Activated naive CD4-positive, alpha-beta T cell treated with anti-CD3 and anti-CD28 coated beads, Interleukin-2, amount 10 ng/mL, durations not matched to agents 7 days and 5 days (primary cell): ENCODE measurements at regions not wholly inside any gene's neighbourhood (a gene's known extent, or its start where the extent isn't known, plus 50 kb on each side); places are given as distances from the start of the nearest gene placed in this dataset.
"Not testable (repeated sequence)": the region's sequence is repeated elsewhere in the genome, so short reads cannot be mapped to it uniquely, and the experiment has no call there.

Experiments
- CTCF ChIA-PET: fragments of 350-600 bp; sonication (Branson Sonifier 250); formaldehyde crosslinking; loops from one replicate; lab custom pipeline; 2021; ENCODE audit warnings: antibody characterized with exemption; lab: Charles Lee
- DNase-seq: peaks from one replicate; pipeline ENCODE4 v3.0.0-alpha.2; 2020
- H3K27ac Mint-ChIP-seq: one replicate; pipeline ENCODE4 v1.8.0; 2021; ENCODE audit warnings: mild to moderate bottlenecking, moderate library complexity, mixed read lengths
- H3K27me3 Mint-ChIP-seq: one replicate; pipeline ENCODE4 v1.8.0; 2021; ENCODE audit warnings: mild to moderate bottlenecking, mixed read lengths
- H3K36me3 Mint-ChIP-seq: one replicate; pipeline ENCODE4 v1.8.0; 2021; ENCODE audit warnings: mixed read lengths
- H3K4me1 Mint-ChIP-seq: one replicate; pipeline ENCODE4 v1.8.0; 2021; ENCODE audit warnings: mixed read lengths
- H3K4me3 Mint-ChIP-seq: one replicate; pipeline ENCODE4 v1.8.0; 2021; ENCODE audit warnings: mild to moderate bottlenecking, moderate library complexity, mixed read lengths
- H3K9me3 Mint-ChIP-seq: one replicate; pipeline ENCODE4 v1.8.0; 2021; ENCODE audit warnings: mixed read lengths

- no peaks in the 10 kb centered on the region for H3K36me3 Mint-ChIP-seq
- peaks cover 18% of the 10 kb centered on the region for H3K9me3 Mint-ChIP-seq
- DNase-seq, result no peak
- no peak overlapping the region for H3K27ac Mint-ChIP-seq
- CTCF ChIA-PET, result no interaction called here
- no peaks in the 10 kb centered on the region for H3K4me1 Mint-ChIP-seq
- no peak overlapping the region for H3K4me3 Mint-ChIP-seq
- no peaks in the 10 kb centered on the region for H3K27me3 Mint-ChIP-seq
These were observed 874.8 kb downstream of the AMY1C start for GRCh38 chr1:104624538-104624937.

DNA sequence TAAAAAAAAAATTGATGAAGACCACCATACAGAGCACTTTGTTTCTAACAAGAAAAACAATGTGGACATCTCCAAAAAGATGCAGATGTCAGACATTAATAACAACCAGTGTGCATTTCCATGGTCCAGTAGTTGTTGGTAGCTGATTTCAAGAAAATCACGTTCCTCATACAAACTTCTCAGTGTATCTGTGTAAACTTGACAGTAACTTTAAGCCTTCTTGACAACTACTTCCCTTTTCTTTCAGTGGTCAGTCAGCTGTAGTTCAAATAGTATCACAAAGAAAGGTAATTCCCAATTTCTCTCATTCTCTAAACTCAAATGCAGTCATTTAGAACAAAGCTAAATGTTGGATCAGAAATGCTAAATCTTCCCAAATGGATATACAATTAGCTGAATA is 879.9 kb downstream of the AMY1C start:
- DNase-seq, result no peak
- CTCF ChIA-PET, result no interaction called here
- H3K9me3 Mint-ChIP-seq, result peaks cover 4% of the 10 kb centered on the region
- no peak overlapping the region for H3K27ac Mint-ChIP-seq
- H3K36me3 Mint-ChIP-seq, result no peaks in the 10 kb centered on the region
- H3K27me3 Mint-ChIP-seq, result no peaks in the 10 kb centered on the region
- H3K4me1 Mint-ChIP-seq, result no peaks in the 10 kb centered on the region
- no peak overlapping the region for H3K4me3 Mint-ChIP-seq

GRCh38 chr1:104630567-104631149 is 881.0 kb downstream of the AMY1C start:
- H3K4me3 Mint-ChIP-seq, result no peak overlapping the region
- H3K27ac Mint-ChIP-seq, result no peak overlapping the region
- H3K4me1 Mint-ChIP-seq, result no peaks in the 10 kb centered on the region
- DNase-seq, result no peak
- peaks cover 4% of the 10 kb centered on the region for H3K9me3 Mint-ChIP-seq
- no peaks in the 10 kb centered on the region for H3K27me3 Mint-ChIP-seq
- CTCF ChIA-PET, result no interaction called here
- H3K36me3 Mint-ChIP-seq, result no peaks in the 10 kb centered on the region

DNA sequence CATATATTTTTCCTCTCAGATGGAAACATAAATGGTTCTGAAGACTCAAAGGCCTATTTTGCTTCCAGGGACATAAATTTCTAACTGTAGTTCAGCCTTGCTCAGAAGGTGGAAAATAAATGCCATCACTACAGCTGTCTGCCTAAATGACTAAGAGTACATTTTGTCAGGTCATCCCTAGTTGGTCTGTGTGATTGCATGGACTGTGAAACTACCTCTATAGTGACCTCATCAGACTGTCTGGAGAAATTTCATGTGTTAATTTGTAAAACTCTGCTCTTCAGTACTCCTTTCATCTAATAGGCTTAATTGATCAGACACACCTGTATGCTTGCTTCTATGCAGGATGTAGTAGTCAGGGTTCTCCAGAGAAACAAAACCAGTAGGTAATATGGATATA is 886.9 kb downstream of the AMY1C start:
- H3K27me3 Mint-ChIP-seq, result no peaks in the 10 kb centered on the region
- no peak for DNase-seq
- H3K36me3 Mint-ChIP-seq, result no peaks in the 10 kb centered on the region
- peaks cover 9% of the 10 kb centered on the region for H3K9me3 Mint-ChIP-seq
- CTCF ChIA-PET, result no interaction called here
- H3K4me3 Mint-ChIP-seq, result no peak overlapping the region
- H3K27ac Mint-ChIP-seq, result no peak overlapping the region
- H3K4me1 Mint-ChIP-seq, result no peaks in the 10 kb centered on the region

DNA sequence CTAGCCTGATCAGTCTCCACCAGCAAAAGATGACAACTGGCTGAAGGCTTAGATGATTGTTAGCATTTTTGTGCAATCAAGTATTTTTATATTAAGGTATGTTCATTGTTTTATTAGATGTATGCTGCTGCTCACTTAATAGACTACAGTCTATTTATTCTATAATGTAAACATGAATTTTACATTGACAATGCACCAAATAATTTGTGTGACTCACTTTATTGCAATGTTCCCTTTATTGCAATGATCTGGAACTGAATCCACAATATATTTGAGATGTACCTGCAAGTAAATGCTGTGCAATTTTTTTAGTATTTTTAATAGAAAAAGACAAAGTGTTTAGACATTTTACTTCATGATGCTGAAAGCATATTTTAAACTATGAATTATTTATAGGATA is 896.5 kb downstream of the AMY1C start:
- H3K4me3 Mint-ChIP-seq, result no peak overlapping the region
- DNase-seq, result no peak
- H3K4me1 Mint-ChIP-seq, result no peaks in the 10 kb centered on the region
- H3K27me3 Mint-ChIP-seq, result no peaks in the 10 kb centered on the region
- H3K36me3 Mint-ChIP-seq, result no peaks in the 10 kb centered on the region
- CTCF ChIA-PET, result no interaction called here
- H3K9me3 Mint-ChIP-seq, result peaks cover 3% of the 10 kb centered on the region
- H3K27ac Mint-ChIP-seq, result no peak overlapping the region

- Mint-ChIP-seq H3K4me1 (no peaks in the 10 kb centered on the region), H3K27me3 (no peaks in the 10 kb centered on the region), H3K36me3 (no peaks in the 10 kb centered on the region), H3K9me3 (no peaks in the 10 kb centered on the region), H3K4me3 (no peak overlapping the region), H3K27ac (no peak overlapping the region)
- CTCF ChIA-PET, result interaction anchor here (0.6 to 0.8 kb wide), 3 partner anchors 13 to 82 kb away, joined by 3 read pairs; no protein-coding TSS in a partner anchor
- DNase-seq, result no peak
These were observed 898.6 kb downstream of the AMY1C start for GRCh38 chr1:104648269-104648691.

- H3K9me3 Mint-ChIP-seq, H3K27ac Mint-ChIP-seq, H3K36me3 Mint-ChIP-seq, H3K27me3 Mint-ChIP-seq, H3K4me3 Mint-ChIP-seq, DNase-seq, CTCF ChIA-PET, H3K4me1 Mint-ChIP-seq: not testable (repeated sequence)
These were observed 914.7 kb downstream of the AMY1C start for GRCh38 chr1:104664374-104664773.

DNA sequence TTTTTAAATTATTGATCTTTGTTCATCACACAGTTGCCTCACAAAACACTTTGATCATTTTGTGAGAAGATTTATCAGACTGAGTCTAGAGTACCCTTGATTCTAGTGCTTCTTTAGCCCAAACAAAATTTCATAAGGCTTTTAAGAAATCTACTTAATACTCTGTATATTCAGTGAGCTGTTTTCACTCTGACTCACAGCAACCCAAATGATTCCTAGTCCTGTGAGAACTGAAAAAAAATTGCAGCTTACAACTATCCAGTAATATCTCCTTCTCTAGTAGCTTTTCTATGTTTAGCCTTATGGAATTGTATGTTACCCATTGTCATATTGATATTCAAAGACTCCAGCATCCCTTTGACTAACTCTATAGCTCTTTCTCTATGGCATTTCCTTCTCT is 915.6 kb downstream of the AMY1C start:
- no peak for DNase-seq

GRCh38 chr1:104671684-104672353 is 922.1 kb downstream of the AMY1C start:
- Mint-ChIP-seq H3K36me3 (no peaks in the 10 kb centered on the region), H3K4me1 (no peaks in the 10 kb centered on the region), H3K27ac (no peak overlapping the region), H3K27me3 (no peaks in the 10 kb centered on the region), H3K9me3 (peaks cover 3% of the 10 kb centered on the region), H3K4me3 (no peak overlapping the region)
- no peak for DNase-seq
- CTCF ChIA-PET, result no interaction called here

More for the DNA sequence above, 915.6 kb downstream of the AMY1C start:
- H3K27me3 Mint-ChIP-seq, result no peaks in the 10 kb centered on the region
- no peaks in the 10 kb centered on the region for H3K4me1 Mint-ChIP-seq
- CTCF ChIA-PET, result no interaction called here
- H3K4me3 Mint-ChIP-seq, result no peak overlapping the region
- H3K36me3 Mint-ChIP-seq, result no peaks in the 10 kb centered on the region
- no peak overlapping the region for H3K27ac Mint-ChIP-seq
- peaks cover 4% of the 10 kb centered on the region for H3K9me3 Mint-ChIP-seq

DNA sequence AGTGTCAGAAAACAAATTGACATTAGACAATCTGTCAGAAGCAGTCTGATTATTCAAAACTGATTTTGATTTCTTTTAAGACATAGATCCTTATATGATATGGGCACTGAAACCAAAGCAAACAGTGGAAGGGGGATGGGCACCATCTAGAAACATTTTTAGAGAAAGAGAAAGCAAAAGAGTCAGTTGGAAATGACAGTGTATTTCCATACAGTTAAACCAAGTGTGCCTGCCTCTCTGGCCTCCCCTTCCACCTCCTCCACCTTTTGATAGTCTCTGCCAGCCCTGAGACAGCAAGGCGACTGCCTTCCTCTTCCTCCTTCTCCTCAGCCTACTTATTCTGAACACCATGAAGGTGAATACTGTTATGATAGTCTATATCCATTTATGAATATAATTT is 949.7 kb downstream of the AMY1C start:
- no peak for DNase-seq
- CTCF ChIA-PET, result no interaction called here
- Mint-ChIP-seq H3K36me3 (no peaks in the 10 kb centered on the region), H3K9me3 (peaks cover 16% of the 10 kb centered on the region), H3K4me1 (no peaks in the 10 kb centered on the region), H3K27ac (no peak overlapping the region), H3K4me3 (no peak overlapping the region), H3K27me3 (no peaks in the 10 kb centered on the region)

GRCh38 chr1:104702731-104703130 is 953.0 kb downstream of the AMY1C start:
- CTCF ChIA-PET, result no interaction called here
- Mint-ChIP-seq H3K27me3 (no peaks in the 10 kb centered on the region), H3K27ac (no peak overlapping the region), H3K4me3 (no peak overlapping the region), H3K9me3 (peaks cover 7% of the 10 kb centered on the region), H3K36me3 (no peaks in the 10 kb centered on the region), H3K4me1 (peaks cover 7% of the 10 kb centered on the region)
- no peak for DNase-seq

GRCh38 chr1:104706631-104707147 is 957.0 kb downstream of the AMY1C start:
- peak; percentile 19 for DNase-seq
- H3K4me1 Mint-ChIP-seq, result peaks cover 7% of the 10 kb centered on the region
- H3K4me3 Mint-ChIP-seq, result no peak overlapping the region
- CTCF ChIA-PET, result no interaction called here
- H3K9me3 Mint-ChIP-seq, result peaks cover 7% of the 10 kb centered on the region
- H3K27me3 Mint-ChIP-seq, result no peaks in the 10 kb centered on the region
- H3K36me3 Mint-ChIP-seq, result no peaks in the 10 kb centered on the region
- no peak overlapping the region for H3K27ac Mint-ChIP-seq

- CTCF ChIA-PET, result no interaction called here
- DNase-seq, result no peak
- H3K4me1 Mint-ChIP-seq, result no peaks in the 10 kb centered on the region
- no peaks in the 10 kb centered on the region for H3K36me3 Mint-ChIP-seq
- H3K27ac Mint-ChIP-seq, result no peak overlapping the region
- no peaks in the 10 kb centered on the region for H3K27me3 Mint-ChIP-seq
- H3K9me3 Mint-ChIP-seq, result peaks cover 11% of the 10 kb centered on the region
- no peak overlapping the region for H3K4me3 Mint-ChIP-seq
These were observed 969.1 kb downstream of the AMY1C start for GRCh38 chr1:104718752-104719151.

DNA sequence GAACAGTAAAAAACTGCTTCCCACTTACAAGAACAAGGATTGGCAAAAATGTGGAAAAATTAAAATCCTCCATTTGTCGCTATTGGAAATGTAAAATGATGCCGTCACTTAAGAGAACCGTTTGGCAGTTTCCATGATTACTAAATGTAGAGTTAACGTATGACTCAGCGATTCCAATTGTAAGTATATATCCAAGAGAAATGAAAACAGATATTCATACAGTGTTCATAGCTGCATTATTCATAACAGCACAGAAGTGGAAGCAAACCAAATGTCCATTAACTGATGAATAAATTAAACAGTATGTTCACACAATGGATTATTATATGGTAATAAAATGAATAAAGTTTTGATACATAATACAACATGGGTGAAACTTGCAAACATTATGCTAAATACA is 971.0 kb downstream of the AMY1C start:
- Mint-ChIP-seq H3K9me3 (peaks cover 17% of the 10 kb centered on the region), H3K4me1 (no peaks in the 10 kb centered on the region)

DNA sequence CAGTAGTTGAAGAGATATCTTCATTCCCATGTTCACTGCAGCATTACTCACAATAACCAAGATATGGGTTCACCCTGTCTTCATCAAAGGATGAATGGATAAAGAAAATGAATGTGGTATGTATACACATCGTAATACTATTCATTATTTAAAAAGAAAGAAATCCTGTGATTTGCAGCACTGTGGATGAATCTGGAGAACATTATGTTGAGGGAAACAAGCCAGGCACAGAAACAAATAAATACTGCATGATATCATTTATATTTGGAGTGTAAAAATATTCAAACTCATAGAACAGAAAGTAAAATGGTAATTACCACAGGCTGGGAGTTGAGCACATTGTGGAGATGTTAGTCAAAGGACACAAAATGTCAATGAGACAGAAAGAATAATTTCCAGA is 977.2 kb downstream of the AMY1C start:
- CTCF ChIA-PET, result no interaction called here
- DNase-seq, result no peak
- Mint-ChIP-seq H3K36me3 (no peaks in the 10 kb centered on the region), H3K9me3 (peaks cover 13% of the 10 kb centered on the region), H3K27ac (no peak overlapping the region), H3K27me3 (no peaks in the 10 kb centered on the region), H3K4me3 (no peak overlapping the region), H3K4me1 (no peaks in the 10 kb centered on the region)

More for the DNA sequence above, 971.0 kb downstream of the AMY1C start:
- Mint-ChIP-seq H3K27ac (no peak overlapping the region), H3K4me3 (no peak overlapping the region), H3K36me3 (no peaks in the 10 kb centered on the region), H3K27me3 (no peaks in the 10 kb centered on the region)
- DNase-seq, result no peak
- CTCF ChIA-PET, result no interaction called here
